Activated CD4-positive, CD25-positive, alpha-beta regulatory T cell (primary cell): ENCODE measurements at regions not wholly inside any gene's neighbourhood (a gene's known extent, or its start where the extent isn't known, plus 50 kb on each side); places are given as distances from the start of the nearest gene placed in this dataset.

Experiments
- DNase-seq, 4 experiments: peaks; one replicate each; lab custom pipeline; 2025; lab: John Stamatoyannopoulos, UW

GRCh38 chr1:30329802-30330557 is 393.4 kb downstream of the MATN1 start:
- no peak for DNase-seq

DNA sequence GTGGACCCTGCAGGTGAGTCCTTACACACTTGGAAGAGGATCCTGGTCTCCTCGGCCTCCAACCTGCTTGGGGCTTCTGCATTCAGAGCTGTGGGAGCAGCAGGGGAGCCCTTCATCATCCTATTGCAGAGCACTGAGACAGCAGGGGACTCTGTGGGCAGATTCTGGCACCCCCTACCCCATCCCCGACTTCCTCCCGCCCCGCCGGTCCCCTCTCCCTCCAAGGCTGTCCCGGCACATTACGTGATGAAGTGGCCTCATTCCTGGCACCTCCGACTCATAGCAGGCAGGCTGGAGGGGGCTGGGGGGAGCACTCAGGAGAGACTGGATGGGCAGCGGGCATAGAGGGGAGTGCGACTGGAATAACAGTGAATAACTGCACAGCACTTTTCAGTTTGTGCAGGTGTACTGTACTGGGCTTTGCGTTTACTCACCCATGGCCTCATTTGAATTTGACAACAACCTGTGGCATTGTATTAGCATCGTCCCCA is 394.1 kb downstream of the MATN1 start:
- no peak for DNase-seq

DNA sequence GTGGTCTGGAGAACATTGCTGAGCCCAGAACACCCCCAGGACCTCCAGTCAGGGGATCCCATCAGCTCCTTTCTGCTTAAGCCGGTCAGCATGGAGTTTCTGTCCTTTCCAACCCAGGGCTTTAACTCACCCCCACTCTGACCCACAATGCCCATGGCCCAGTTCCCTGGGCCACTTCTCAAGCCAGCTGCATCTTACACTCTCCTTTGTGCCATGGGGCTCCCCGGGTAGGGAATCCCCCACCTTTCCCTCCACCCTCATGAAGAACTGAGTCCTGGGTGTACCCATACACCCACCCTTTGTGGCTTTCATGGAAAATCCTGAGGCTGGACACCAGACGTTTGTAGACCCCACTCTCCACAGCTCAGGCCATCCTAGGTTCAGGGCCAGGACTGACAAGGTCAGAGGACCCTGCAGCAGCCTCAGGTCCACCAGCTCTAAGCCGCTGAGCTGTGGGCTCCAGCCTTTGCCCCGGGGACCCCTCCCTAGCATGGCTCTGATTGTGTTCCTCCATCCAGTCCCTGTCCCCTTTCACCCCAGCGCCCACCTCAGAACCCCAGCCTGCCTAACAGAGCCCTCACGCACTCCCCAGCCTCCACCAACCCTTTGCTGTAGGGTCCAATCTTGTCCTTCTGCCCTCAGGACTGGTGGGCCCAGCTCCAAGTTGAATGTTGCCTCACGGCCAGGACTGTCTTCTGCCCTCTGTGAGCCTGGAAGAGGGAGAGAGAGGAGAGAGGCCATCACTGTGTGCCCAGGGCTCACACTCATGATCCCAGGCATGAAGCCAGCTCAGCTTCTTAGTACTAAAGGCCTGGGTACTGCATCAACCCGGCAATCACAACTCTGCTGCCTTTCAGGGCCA is 394.8 kb downstream of the MATN1 start:
- no peak for DNase-seq

DNA sequence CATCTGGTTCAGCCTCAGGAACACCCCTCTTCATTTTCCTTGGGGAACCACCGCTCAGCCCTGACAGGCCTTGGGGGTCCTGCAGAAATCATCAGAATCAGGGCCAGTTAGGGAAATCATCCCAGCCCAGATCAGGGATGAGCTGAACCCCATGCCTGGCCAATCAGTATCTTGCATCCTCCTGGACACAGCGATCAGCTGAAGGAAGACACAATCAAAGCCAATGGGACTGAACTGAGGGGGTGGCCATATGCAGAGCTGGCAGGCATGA is 395.4 kb downstream of the MATN1 start:
- no peak for DNase-seq

DNA sequence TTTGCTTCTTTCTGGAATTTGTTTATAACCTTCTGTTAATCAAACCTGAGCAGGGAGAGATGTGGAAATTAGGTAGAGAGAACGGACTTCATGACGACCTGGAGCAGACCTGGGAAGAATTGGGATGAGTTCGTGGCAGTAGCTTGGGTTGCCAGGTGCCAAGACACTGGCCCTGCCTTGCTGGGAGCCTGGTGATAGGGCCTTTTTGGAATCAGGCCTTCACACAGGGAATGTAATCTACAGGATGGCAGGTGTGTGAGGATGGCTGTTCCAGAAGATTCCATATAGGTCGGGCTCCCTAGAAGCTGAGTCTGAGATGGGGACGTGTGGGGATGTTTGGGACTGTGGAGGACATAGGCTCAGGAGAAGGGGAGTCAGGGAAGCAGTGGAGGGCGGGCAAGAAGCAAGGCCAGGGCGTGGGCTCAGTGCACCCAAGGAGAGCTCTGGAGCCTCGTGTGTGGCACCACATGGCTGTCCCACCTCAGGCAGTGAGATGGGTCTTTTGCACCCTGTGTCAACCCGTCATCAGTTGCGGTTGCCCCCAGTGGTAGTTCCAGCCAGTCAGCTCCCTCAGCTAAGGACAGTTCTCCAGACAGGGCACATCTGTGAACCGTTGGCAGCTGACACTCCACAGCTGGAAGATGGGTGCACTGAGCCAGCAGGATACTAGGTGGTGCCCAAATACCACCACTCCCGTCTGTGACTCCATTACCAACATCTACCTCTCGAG is 395.9 kb downstream of the MATN1 start:
- no peak for DNase-seq

- DNase-seq: no peak
These were observed 397.4 kb downstream of the MATN1 start for GRCh38 chr1:30325999-30326398.

GRCh38 chr1:30325085-30325935 is 398.1 kb downstream of the MATN1 start:
- no peak for DNase-seq

DNA sequence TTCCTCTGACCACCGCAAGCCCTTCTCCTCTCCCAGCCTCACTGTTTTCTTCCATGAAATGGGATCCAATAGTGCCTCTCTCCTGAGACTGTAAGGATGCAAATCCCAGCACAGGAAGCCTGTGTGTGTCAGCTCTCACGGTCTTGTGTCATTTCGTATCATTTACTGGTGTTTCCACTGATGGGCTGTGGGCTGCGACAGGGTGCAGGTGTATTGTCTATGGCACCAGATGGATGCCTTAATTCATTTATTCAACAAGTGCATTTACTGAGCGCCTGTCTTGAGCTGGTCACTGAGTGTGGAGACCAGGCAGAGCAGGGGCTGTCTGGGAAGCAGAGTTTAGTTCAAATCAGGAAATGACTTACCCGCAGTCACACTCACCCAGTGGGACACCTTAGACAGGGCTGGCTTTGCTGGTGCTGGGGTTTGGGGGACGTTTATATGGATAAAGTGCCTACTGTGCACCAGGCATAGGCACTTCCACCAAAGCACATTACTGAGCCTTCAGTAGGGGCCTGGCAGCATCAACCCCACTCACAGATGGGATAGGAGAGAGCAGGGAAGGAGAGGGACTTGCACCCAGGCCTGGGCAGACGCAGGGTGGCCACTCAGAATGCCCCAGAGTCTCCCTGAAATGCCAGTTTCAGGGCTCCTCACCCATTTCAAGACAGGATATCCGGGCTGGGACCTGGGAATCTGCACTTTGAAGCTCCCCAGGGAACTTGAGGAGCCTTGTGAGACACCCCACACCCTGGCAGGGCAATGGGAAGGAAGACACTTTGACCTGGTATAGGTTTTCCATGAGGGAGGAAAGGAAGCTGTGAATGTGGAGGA is 398.9 kb downstream of the MATN1 start:
- DNase-seq: no peak

- no peak for DNase-seq
These were observed 399.5 kb downstream of the MATN1 start for GRCh38 chr1:30323841-30324240.

DNA sequence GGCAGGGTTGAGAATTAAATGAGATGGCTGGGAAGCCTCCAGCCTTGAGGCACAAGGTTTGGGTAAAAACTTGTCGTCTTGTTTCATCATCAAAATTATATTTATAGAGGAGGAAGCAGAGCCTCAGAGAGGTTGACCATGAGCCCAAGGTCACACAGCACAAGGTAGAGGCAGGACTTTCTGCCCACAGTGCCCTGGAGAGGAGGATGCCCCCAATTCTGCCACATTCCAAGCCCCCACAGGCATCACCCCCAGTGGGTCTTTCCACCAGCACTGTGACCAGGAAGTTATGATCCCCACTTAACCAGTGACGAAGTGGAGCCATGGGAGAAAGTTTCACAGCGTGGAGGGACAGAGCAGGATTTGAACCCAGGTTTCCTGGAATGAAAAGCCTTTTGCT is 400.0 kb downstream of the MATN1 start:
- no peak for DNase-seq

- DNase-seq: no peak
These were observed 400.5 kb downstream of the MATN1 start for GRCh38 chr1:30322859-30323257.

- DNase-seq: no peak
These were observed 401.2 kb downstream of the MATN1 start for GRCh38 chr1:30321996-30322858.

DNA sequence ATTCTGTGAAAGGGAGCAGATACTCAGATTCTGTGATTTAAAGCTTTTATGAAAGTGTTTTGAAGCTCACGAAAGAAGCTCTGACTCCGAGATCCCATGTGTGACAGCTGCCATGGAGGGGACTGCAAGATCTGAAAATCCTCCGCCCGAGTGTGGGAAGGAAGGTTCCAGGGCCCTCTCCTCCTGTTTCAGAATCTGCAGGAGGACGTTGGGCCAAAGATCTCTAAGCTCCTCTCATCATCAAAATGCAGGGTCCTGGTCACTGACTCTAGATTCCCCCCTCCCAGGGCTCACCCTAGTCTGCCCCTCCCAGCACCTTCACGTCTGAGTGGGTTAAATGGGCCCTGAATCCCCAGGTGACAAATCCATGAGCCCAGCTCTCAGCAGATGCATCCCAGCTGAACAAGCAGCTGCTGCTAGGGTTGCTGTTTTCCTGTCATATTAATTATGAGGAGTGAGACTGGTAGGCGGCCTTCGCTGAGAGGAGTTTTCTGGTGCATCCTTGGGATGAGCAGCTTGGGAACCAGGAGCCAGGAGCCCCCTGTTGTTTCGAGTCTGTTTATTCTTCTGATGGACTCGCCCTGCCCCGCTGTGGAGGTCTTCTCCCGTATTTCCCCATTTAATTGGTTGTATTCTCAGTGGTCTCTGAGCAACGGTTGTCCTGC is 402.0 kb downstream of the MATN1 start:
- no peak for DNase-seq

GRCh38 chr1:30320581-30320890 is 402.8 kb downstream of the MATN1 start:
- no peak for DNase-seq

DNA sequence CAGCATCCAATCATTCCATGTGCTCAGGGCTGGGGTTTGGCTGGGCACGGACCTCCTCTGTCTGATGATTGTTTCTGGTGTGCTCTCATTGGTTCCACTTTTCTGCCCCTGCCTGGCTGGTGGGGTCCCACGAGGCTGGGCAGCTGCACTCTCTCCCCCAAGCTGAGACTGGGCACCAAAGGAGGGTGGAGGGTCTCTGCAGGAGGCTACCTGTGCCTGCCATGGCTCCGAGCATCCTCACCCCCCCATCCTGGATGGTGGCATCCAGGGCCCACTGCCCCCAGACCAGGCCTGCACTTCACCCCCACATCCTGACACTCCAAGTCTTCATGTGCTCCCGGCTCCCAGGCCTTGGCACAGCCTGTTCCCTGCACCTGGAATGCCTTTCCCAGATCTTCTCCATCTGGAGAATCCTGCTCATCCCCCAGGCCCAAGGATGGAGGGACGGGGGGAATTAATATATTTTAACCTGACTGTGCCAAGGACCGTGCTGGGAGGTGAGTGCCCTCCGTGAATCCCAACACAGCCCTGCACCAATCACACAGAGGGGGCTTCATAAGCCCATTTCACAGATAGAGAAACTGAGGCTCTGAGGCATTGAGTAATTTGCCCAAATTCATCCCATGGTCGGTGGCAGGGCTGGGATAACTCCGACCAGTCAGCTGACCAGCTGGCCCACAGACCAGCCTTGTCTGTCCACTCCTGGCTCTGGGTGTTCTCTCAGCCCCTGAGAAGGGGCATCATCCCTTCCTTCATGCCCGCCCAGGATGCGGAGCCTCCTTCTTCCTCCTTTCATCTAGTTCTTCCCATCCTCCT is 403.4 kb downstream of the MATN1 start:
- no peak for DNase-seq

DNA sequence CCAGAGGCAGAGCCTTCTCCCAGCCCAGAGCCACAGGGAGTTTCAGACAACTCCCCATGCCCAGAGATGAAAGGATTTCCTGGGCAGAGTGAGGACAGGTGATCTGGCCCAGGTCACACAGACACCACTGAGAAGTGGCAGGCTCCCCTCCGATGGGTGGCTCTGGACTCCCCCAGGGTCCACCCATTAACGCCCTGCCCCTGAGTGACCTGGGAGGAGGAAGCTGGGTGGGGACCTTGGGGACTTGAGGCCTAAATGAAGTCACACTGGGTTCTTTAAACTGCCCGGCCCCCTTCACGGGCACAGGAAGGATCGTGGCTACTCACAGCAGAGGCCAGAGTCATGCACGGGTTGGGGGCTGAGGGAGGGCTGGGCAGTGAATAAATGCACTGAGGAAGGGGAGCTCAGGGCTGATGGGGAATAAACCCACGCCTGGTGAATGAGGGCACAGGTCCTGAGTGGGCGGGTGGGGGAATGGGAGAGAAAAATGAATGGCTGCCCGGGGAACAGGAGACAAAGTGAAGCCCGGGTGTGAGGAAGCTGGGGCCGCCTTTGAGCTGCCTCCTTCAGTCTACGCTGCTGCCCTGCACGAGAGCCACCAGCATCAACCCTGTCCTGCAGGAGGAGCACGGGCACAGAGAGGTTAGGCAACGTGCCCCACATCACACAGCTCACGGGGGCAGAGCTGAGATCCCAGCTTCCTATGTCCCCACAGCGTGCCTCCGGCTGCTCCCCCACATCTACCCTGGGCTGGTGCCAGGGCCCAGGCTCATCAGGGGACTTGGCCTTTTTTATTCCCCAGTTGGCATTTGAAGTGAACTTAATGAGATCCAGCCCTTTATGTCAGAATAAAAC is 404.3 kb downstream of the MATN1 start:
- DNase-seq: no peak

DNA sequence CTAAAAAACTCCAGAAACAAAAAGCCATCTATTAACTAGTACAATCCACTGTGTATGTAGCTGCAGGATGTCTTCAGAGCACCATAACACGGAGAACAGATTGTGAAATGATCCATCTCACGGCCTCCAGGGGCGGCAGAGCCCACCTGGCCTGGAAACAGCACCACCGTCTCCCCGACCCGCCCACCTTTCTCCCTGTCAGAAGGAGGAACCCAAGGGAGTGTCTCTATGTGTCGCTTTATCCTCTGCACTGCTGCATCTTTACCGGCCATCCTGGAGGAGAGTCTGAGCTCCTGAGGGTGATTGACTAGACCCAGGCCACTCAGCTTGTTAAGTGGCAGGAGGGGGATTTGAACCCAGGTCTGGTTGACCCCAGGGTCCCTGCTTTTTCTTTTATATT is 405.0 kb downstream of the MATN1 start:
- DNase-seq: no peak

GRCh38 chr1:30317921-30318320 is 405.5 kb downstream of the MATN1 start:
- no peak for DNase-seq
